Activated effector memory CD4-positive, alpha-beta T cell treated with anti-CD3 and anti-CD28 coated beads, Interleukin-2, amount 50 U/mL, for 16 hours (primary cell): ENCODE measurements at regions not wholly inside any gene's neighbourhood (a gene's known extent, or its start where the extent isn't known, plus 50 kb on each side); places are given as distances from the start of the nearest gene placed in this dataset.
"Not testable (repeated sequence)": the region's sequence is repeated elsewhere in the genome, so short reads cannot be mapped to it uniquely, and the experiment has no call there.

Experiments used
- DNase-seq: peaks from one replicate; pipeline ENCODE4 v3.0.0-alpha.2; 2020

- DNase-seq, result no peak
These were observed 1750.4 kb downstream of the PCDH9 start for GRCh38 chr13:65479692-65480091.

GRCh38 chr13:65473196-65473595, 1756.9 kb downstream of the PCDH9 start:
- no peak for DNase-seq

DNA sequence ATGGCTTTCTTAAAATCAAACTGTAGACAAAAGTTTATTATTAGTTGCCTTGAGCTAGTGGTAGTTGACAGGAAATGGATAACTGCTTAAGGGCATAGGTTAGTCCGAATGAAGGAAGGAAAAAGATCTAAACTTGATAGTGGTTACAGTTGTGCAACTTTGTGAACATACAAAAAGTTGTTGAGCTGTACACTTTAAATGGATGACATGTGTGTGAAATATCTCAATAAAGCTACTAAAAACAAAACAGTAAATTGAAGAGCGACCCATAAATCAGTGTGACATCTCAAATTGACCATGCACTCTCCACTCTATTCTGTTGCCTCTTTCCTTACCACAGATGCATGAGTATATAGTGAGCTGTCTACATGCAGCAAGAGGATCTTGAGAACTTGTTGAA, 1757.8 kb downstream of the PCDH9 start:
- DNase-seq, result no peak

DNA sequence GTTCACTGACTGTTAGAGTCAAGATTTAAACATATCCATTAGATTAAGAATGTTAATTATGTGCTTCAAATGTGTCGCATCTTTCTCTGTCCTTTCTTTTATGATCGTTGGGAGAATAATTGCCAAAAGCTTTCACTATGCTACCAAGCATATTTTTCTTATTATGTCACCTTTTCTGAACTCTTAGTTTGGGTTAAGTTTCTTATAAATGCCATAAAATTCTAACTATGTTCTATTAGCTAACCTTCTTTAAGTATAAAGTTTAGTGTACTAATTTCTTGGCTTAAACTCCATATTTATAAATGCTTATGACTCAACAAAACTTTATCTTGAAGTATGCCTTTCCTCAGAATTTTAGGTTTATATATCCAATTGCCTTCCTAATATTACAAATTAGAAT, 1759.4 kb downstream of the PCDH9 start:
- DNase-seq, result no peak

- DNase-seq, result no peak
These were observed 1761.5 kb downstream of the PCDH9 start for GRCh38 chr13:65468628-65469027.

- no peak for DNase-seq
These were observed 1768.5 kb downstream of the PCDH9 start for GRCh38 chr13:65461590-65461989.

- no peak for DNase-seq
These were observed 1770.0 kb downstream of the PCDH9 start for GRCh38 chr13:65460136-65460535.

GRCh38 chr13:65456150-65456912, 1773.8 kb downstream of the PCDH9 start:
- DNase-seq, result no peak

- DNase-seq, result no peak
These were observed 1775.7 kb downstream of the PCDH9 start for GRCh38 chr13:65454403-65454802.

DNA sequence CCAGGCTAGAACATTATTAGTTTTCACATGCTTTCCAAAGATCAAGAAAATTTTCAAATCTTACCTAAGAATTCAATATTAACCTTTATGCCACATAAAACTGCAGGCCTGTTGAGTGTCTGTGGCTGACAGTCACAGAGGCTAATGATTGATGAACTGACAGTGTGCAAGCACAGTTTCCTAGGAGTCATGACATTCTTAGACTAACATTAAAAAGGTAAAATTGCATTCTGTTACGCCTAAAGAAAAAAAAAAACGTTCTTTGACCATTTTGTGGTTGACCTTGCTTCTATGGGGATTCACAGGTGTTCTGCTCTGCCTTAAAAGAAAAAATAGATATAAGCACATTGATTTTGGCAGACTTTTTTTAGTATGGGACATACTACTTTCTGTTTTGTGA, 1776.2 kb downstream of the PCDH9 start:
- DNase-seq, result no peak

- DNase-seq, result no peak
These were observed 1784.8 kb downstream of the PCDH9 start for GRCh38 chr13:65445340-65445739.

GRCh38 chr13:65435590-65435989, 1794.5 kb downstream of the PCDH9 start:
- DNase-seq, result no peak

DNA sequence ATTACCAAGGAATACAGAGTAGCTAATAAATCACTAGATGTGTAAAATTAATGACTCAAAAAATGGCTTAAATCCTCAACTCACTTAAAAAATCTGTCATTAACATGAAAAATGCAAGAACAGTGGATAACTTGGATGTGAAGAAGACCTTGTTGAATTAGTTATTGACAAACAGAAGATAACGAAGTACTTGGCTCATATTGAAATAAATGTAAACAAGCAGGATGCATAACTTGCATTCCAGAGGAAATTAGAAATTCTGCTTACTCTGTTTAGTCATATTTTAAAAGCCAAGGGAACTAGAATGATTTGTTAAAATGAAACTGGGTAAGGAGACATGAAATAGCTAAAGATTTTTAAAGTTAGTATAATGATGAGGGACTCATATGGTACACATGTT, 1812.2 kb downstream of the PCDH9 start:
- no peak for DNase-seq

GRCh38 chr13:65416784-65417183, 1813.4 kb downstream of the PCDH9 start:
- DNase-seq, result no peak

GRCh38 chr13:65414187-65414586, 1815.9 kb downstream of the PCDH9 start:
- no peak for DNase-seq

DNA sequence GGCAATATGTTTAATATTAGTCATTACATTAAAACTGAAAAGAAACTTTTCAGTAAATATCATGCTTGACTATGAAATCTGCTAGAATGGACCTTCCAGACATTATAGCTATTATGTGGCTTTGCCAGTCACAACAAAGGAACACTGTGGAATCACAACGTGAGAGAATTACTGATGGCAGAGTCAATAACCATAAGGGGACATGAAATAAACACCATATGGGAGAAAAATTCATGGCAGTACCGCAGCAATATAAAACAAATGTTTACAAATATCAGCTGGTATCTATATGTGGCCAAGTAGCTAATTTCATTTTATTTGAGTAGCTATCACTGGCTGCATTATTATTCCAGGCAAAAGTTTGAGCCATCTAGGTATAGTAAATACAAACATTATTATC, 1818.6 kb downstream of the PCDH9 start:
- no peak for DNase-seq

DNA sequence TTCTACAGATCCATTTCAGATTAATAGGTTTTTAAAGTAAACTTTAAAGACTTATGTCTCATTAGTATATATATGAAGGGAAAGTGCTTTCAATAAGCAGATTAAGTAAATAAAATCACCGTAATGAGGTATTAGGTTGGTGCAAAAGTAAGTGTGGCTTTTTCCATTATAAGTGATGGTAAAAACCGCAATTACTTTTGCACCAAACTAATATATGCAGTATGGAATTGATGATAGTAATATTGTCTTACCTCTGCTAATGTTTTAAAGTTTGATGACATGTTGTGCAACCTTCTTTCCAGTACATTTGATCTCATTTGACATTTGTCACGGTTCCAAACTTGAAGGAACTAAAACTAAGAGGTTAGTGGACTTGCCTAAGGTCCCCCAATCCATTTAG, 1819.3 kb downstream of the PCDH9 start:
- DNase-seq, result no peak

GRCh38 chr13:65401315-65401714, 1828.8 kb downstream of the PCDH9 start:
- no peak for DNase-seq

DNA sequence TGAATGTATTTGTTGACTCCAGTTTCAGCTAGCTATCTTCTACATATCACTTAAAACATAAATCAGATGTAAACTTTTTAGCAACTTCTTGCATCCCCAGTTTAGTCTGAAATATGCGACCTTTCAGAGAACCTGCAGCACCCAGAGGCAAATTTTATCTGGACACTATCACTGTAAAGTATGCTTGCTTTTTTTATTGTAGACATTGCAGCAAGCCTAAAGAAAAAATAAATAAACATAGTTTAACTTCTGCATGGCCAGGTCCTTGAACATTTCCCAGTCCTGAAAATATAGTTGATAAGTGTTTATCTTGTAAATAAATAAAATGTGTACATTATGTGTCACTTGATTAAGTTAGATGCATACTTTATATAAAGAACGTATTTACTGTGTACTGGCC, 1829.4 kb downstream of the PCDH9 start:
- no peak for DNase-seq

DNA sequence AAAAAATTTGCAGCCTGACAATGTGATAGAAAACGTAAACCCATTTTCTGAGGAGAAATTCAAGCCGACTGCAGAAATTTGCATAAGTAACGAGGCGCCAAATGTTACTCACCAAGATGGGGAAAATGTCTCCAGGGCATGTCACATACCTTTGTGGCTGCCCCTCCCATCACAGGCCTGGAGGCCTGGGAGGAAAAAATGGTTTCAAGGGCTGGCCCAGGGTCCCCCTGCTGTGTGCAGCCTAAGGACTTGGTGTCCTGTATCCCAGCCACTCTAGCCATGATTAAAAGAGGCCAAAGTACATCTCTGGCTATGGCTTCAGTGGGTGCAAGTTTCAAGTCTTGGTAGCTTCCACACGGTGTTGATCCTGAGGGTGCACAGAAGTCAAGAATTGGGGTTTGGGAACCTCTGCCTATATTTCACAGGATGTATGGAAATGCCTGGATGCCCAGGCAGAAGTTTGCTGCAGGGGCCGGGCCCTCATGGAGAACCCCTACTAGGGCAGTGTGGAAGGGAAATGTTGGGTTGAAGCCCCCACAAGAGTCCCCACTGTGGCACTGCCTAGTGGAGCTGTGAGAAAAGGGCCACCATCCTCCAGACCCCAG, 1842.3 kb downstream of the PCDH9 start:
- DNase-seq, result no peak

- DNase-seq, result no peak
These were observed 1851.1 kb downstream of the PCDH9 start for GRCh38 chr13:65378943-65379519.

DNA sequence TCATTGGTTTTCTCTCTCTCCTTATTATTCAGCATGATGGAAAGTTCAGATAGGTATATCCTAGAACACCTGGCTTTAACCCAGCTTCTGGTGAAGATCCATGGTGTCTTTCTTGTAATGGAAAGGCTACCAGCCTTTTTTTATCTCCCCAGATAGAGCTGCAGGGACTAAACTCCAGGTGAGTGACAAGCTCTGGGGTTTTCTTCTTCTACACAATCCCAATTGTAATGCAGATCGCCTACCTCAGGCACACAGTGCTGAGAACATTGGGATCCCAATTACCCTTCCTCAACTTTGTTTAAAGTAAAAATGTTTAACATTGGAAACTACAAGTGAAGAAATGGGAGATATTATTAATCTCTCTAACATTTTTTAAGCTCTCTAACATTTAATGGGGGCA, 1851.7 kb downstream of the PCDH9 start:
- DNase-seq, result no peak

- no peak for DNase-seq
These were observed 1861.3 kb downstream of the PCDH9 start for GRCh38 chr13:65368832-65369231.

- DNase-seq, result no peak
These were observed 1876.2 kb downstream of the PCDH9 start for GRCh38 chr13:65353951-65354350.

GRCh38 chr13:65353150-65353549, 1877.0 kb downstream of the PCDH9 start:
- DNase-seq, result not testable (repeated sequence)
